ENCODE measurements at regions not wholly inside any gene's neighbourhood (a gene's known extent, or its start where the extent isn't known, plus 50 kb on each side); places are given as distances from the start of the nearest gene placed in this dataset.
"Not testable (repeated sequence)": the region's sequence is repeated elsewhere in the genome, so short reads cannot be mapped to it uniquely, and the experiment has no call there.

- no peak for DNase-seq (ENCODE audit: low read depth, low spot score)
Observed at GRCh38 chr1:189274267-189274666, 1203.4 kb downstream of the BRINP3 start.

- DNase-seq (ENCODE audit: low read depth, low spot score), result no peak
Observed at GRCh38 chr1:189275796-189276195, 1201.9 kb downstream of the BRINP3 start.

DNA sequence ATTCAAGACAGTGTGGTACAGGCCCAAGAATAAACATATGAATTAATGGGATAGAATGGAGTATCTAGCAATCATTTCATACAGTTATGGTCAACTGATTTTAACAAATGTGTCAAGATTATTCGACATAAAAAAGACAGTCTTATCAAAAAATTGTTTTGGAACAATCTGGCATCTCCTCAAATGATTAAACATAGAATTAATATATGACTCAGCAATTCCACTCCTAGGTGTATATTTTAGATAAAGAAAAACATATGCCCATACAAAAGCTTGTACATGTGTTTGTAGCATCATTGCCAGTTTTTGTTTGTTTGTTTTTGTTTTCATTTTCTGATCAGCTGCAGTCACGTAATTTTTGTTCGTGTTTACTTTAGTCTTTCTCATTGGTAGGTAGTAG lies 1188.3 kb downstream of the BRINP3 start:
- DNase-seq (ENCODE audit: low read depth, low spot score), result no peak

DNA sequence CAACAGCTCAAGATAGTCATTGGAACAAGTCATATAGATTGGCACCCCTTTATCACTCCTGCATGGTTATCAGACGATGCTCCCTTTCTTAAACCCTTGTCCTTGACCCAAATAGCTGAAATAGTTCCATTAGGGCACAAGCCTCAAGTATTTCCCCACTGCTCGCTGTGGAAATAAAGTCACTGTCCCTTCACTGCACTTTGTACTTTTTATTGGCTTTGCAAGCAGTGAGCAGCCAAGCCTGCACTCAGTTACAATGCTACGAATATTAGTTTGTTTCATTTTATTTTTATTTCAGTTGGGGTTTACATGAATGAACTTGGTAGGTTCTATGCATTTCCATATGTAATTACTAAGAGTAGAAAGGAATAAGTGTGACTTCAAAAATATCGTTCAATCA lies 1176.4 kb downstream of the BRINP3 start:
- DNase-seq (ENCODE audit: low read depth, low spot score), result no peak

- DNase-seq (ENCODE audit: low read depth, low spot score), result no peak
Observed at GRCh38 chr1:189305279-189305678, 1172.4 kb downstream of the BRINP3 start.

GRCh38 chr1:189311915-189312314 lies 1165.7 kb downstream of the BRINP3 start:
- DNase-seq (ENCODE audit: low read depth, low spot score), result no peak

DNA sequence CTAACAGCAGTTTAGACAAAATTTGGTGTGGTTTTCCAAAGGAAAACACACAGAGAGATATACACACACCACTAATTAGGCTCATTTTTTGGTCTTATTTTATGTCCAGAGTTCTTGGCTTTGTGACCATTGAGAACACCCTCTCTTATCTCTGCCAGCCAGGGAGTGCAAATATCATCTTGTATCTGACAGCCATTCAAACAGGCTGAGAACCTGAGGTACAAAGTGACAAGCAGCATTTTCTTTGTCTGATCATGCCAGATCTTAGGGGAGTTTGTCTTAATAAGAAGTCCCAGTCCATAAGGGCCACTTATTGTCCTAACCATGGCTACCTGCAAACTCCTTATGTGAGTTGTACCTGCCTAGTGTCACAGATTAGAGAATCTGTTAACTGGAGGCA lies 1165.2 kb downstream of the BRINP3 start:
- DNase-seq (ENCODE audit: low read depth, low spot score), result no peak

DNA sequence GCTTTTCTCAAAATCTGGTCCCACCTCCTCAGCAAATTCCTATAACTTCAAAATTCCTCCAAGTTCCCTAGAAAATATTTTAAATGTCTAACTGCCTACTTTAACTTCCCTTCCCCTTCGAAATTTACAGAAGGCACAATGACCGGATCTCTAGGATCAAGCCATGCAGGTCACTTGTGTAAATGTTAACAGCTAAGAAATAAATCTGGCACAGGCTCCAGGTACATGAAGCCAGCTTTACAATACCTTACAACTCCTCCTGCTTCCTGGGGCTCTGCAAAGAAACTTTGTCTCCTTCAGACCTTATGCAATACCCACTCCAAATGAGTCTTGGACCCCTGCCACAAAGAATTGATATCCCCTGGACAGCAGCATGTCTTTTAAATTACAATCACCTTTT lies 1164.2 kb downstream of the BRINP3 start:
- DNase-seq (ENCODE audit: low read depth, low spot score), result no peak

DNA sequence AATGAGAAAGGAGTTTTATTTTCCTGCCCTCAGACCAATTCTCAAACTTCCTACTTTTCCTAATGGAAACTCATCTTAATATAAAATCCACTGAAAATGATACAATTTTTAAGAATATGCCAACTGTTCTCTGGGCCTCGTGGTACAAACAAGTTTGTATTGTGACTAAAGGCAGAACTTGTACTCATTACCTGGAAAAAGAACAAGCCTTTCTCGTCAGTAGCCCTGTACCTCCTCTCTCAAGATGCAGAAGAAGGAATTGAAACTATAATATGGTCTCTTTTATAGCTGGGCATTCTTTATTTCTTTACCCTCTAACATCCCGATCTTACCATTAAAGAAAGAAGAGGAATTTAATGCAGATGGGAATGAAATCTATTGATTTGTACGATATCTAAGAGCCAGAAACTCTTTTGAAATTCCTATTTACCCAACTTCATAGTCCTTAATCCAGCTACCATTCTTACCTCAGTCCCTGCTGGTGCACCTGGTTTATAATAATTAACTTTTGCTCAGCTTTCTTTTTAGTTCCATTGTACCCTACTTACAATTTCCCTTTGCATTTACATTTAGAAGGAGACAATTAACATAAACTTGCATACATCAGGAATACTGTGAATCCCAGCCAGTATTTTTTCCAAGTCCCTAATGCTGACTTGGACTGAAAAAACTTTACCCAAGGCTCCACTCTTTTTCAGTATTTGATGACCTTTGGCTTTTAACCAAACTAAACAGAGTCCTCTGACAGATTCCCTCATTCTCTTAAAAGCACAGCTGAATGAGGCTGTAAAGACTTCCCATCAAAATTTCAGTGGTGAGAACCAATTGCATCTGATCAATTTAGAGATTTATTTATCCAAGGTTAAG lies 1162.4 kb downstream of the BRINP3 start:
- DNase-seq (ENCODE audit: low read depth, low spot score), result no peak

GRCh38 chr1:189323091-189323490 lies 1154.6 kb downstream of the BRINP3 start:
- no peak for DNase-seq (ENCODE audit: low read depth, low spot score)

DNA sequence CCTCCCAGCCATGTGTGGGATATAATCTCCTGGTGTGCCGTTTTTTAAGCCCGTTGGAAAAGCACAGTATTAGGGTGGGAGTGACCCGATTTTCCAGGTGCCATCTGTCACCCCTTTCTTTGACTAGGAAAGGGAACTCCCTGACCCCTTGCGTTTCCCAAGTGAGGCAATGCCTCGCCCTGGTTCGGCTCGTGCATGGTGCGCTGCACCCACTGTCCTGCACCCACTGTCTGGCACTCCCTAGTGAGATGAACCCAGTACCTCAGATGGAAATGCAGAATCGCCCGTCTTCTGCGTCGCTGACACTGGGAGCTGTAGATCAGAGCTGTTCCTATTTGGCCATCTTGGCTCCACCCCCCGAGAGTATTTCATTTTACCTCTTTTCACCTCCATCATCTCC lies 1146.6 kb downstream of the BRINP3 start:
- not testable (repeated sequence) for DNase-seq (ENCODE audit: low read depth, low spot score)

GRCh38 chr1:189336115-189337100 lies 1141.3 kb downstream of the BRINP3 start:
- DNase-seq (ENCODE audit: low read depth, low spot score), result no peak

DNA sequence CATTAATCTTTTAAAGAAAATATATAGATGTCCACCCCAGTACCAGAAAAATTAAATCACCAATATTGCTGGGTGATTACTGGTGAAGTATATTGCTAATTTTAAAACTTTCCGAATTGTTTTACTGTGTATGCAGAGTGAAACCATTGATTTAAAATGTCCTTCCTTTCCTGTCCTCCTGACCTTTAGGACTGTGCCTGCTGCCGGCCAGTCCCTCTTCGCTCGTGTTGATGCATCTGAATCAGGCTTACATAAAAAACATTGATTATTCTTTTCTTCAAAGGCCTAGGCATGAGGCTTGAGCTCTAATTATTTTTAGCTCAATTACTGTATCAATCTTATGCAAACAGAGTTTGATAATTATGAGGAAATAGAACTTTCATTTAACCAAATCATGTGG lies 1128.1 kb downstream of the BRINP3 start:
- DNase-seq (ENCODE audit: low read depth, low spot score), result no peak

DNA sequence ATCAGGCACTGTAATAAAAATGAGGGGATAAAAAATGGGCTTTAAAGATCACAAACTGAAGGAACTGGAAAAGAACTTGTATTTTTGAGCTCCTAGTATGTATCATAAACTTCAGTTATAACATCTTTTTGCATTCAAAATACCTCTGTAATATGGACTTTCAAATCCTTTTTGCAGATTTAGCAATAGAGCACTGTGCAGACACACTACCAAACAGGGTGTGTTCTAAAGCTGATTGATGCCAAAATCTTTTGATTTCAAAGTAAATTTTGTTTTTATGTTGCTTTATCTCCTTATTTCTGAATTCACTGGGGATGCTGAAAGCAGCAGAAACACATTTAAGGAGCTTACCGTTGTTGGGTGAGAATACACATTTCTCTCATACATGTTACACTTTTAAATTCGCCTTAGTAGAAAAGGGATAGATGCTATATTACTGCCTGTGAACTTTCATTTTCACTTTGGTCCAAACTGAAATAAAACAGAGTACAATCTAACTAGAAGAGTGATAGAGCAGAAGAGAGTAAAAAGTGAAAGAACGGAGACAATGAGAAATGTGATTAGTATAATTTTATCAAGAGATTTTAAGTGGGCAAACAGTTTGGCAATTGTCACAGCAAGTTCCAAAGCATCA lies 1126.6 kb downstream of the BRINP3 start:
- DNase-seq (ENCODE audit: low read depth, low spot score), result no peak

DNA sequence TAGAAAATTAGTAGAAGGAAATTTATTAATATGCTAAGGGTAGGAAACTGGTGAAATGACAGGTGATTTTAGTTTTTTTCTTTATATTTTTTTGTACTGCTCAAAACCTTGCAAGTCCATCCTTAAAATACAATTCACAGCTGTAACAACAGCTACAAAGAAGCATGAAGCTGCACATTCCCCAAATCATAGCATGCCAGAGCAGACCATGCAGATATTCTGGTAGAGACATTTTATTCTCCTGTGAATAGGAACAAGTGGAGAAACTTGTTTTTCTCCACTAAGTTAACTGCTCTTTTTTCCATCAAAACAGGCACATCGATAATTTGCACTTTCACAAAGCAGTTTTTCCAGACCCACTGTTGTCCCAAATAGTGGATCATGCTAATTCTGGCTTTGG lies 1125.7 kb downstream of the BRINP3 start:
- no peak for DNase-seq (ENCODE audit: low read depth, low spot score)

GRCh38 chr1:189356206-189356605 lies 1121.5 kb downstream of the BRINP3 start:
- no peak for DNase-seq (ENCODE audit: low read depth, low spot score)

- no peak for DNase-seq (ENCODE audit: low read depth, low spot score)
Observed at GRCh38 chr1:189357317-189357716, 1120.3 kb downstream of the BRINP3 start.

DNA sequence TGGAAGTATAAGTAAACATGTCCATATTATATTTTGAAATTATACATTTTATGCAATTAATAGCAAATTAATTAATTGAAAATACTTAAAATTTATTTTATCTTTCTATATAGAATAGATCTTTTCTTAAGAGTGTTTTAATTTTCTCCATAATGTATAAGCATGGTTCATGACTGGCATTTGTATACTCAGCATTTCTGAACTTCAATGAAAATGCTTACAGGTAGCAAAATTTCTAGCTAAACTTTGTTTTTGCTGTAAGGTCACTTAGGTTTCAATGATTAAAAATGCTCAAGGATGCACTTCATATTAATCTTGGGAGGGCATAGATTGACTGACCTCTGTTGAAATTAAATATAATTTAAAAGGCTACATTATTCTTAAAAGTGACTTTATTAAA lies 1108.1 kb downstream of the BRINP3 start:
- no peak for DNase-seq (ENCODE audit: low read depth, low spot score)

DNA sequence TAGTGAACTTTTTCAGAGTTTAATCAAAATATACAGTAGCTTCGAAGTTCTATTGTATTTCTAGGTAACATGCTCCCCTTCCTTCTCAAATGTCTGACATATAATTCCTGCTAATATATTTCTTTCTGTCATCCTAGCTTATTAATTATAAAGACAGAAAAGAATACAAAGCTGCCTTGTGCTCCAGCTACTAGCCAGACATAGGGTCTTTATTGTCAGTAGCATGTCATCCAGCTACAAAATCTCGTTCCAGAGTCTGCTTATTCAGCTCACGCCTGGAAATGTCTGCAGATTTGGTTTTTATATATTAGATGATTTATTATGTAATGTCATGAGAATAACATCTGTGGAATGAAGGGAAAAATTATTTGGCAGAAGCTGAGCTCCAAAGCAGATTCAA lies 1102.8 kb downstream of the BRINP3 start:
- DNase-seq (ENCODE audit: low read depth, low spot score), result no peak

DNA sequence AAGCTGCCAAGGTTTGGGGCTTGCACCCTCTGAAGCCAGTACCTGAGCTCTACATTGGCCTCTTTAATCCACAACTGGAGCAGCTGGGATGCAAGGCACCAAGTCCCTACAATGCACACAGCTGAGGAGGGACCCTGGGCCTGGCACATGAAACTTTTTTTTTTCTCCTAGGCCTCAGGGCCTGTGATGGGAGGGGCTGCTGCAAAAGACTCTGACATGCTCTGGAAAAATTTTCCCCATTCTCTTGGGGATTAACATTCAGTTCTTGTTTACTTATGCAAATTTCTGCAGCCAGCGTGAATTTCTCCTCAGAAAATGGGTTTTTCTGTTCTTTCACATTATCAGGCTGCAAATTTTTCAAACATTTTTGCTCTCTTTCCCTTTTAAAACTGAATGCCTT lies 1072.2 kb downstream of the BRINP3 start:
- no peak for DNase-seq (ENCODE audit: low read depth, low spot score)

DNA sequence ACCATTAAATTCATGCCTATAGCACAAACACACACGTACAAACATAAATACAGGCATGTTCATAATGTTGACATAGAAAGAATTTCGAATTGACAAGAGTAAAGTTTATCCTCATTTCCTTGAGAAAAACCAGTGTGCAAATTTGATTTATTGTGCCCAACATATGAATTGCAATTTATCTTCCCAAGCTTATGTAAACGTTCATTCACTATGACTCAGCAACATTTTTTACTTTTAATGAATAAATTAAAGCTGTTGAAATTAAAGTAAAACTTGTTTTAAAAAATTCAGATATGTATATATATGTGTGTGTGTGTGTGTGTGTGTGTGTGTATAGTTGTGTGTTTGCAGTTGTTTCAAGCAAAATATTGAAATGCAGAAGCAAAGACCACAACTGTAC lies 1067.9 kb downstream of the BRINP3 start:
- no peak for DNase-seq (ENCODE audit: low read depth, low spot score)

Measured in pulmonary artery endothelial cell (primary cell).